ENCODE measurements at regions not wholly inside any gene's neighbourhood (a gene's known extent, or its start where the extent isn't known, plus 50 kb on each side); places are given as distances from the start of the nearest gene placed in this dataset.
"Not testable (repeated sequence)": the region's sequence is repeated elsewhere in the genome, so short reads cannot be mapped to it uniquely, and the experiment has no call there.

- Mint-ChIP-seq H3K27ac (no peak overlapping the region), H3K4me3 (no peak overlapping the region)
- no peak for DNase-seq (ENCODE audit: extremely low spot score, unreplicated experiment)
Measured at GRCh38 chr11:71131861-71132260, 120.5 kb downstream of the SHANK2 start.

GRCh38 chr11:71130106-71130505 lies 122.3 kb downstream of the SHANK2 start:
- no peak overlapping the region for H3K4me3 Mint-ChIP-seq
- H3K36me3 Mint-ChIP-seq, result peaks cover 8% of the 10 kb centered on the region
- DNase-seq (ENCODE audit: extremely low spot score, unreplicated experiment), result no peak
- no peak overlapping the region for H3K27ac Mint-ChIP-seq
- no peaks in the 10 kb centered on the region for H3K9me3 Mint-ChIP-seq
- no peaks in the 10 kb centered on the region for H3K27me3 Mint-ChIP-seq
- H3K4me1 Mint-ChIP-seq (ENCODE audit: unreplicated experiment), result peaks cover 14% of the 10 kb centered on the region
- no peak for TF ChIP-seq CTCF (conservative IDR thresholded peaks at IDR 0.05)

More at GRCh38 chr11:71131861-71132260, 120.5 kb downstream of the SHANK2 start:
- TF ChIP-seq CTCF (conservative IDR thresholded peaks at IDR 0.05), result no peak
- Mint-ChIP-seq H3K36me3 (peaks cover 6% of the 10 kb centered on the region), H3K9me3 (no peaks in the 10 kb centered on the region), H3K4me1 (ENCODE audit: unreplicated experiment) (peaks cover 14% of the 10 kb centered on the region), H3K27me3 (no peaks in the 10 kb centered on the region)

DNA sequence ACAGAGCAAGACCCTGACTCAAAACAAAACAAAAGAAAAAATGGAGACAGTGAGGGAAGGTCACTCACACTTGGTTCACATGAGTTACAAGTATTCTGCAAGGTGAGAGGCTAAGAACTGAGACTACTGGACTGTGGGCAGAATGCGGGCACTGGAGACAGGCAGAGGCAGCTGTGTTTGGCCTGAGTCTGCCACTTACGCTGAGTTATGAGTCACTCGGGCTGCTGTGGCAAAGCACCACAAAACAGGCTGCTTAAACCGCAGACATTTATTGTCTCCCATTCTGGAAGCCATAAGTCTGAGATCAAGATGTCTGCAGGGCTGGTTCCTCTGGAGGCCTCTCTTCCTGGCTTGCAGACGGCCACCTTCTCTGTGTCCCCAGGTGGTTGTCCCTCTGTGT lies 122.8 kb downstream of the SHANK2 start:
- H3K27ac Mint-ChIP-seq, result no peak overlapping the region
- no peak for DNase-seq (ENCODE audit: extremely low spot score, unreplicated experiment)
- H3K9me3 Mint-ChIP-seq, result no peaks in the 10 kb centered on the region
- peaks cover 14% of the 10 kb centered on the region for H3K4me1 Mint-ChIP-seq (ENCODE audit: unreplicated experiment)
- peaks cover 8% of the 10 kb centered on the region for H3K36me3 Mint-ChIP-seq
- no peak overlapping the region for H3K4me3 Mint-ChIP-seq
- TF ChIP-seq CTCF (conservative IDR thresholded peaks at IDR 0.05), result no peak
- H3K27me3 Mint-ChIP-seq, result no peaks in the 10 kb centered on the region

DNA sequence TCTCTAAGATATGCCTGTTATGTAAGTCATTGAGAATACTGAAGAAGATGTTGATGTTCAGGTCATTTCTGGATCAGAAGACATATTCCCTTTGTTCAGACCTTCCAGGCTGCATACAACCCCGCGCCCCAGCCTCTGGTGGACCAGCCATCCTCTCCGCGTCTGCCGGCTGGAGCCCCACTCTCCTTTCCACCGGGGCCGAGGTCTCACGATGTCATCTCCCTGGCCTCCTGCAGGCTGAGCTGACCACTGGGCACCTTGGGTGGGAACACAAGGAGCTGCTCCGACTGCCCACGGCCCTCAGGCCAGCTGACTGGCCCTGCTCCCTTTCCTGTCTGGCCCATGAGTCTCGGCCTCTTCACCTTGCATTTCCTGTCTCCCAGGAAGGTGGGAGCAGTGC lies 124.6 kb downstream of the SHANK2 start:
- H3K27me3 Mint-ChIP-seq, result no peaks in the 10 kb centered on the region
- no peak overlapping the region for H3K4me3 Mint-ChIP-seq
- no peak for DNase-seq (ENCODE audit: extremely low spot score, unreplicated experiment)
- H3K36me3 Mint-ChIP-seq, result peaks cover 23% of the 10 kb centered on the region
- TF ChIP-seq CTCF (conservative IDR thresholded peaks at IDR 0.05), result no peak
- H3K27ac Mint-ChIP-seq, result no peak overlapping the region
- peaks cover 14% of the 10 kb centered on the region for H3K4me1 Mint-ChIP-seq (ENCODE audit: unreplicated experiment)
- H3K9me3 Mint-ChIP-seq, result peaks cover 14% of the 10 kb centered on the region

- H3K27ac Mint-ChIP-seq; H3K27me3 Mint-ChIP-seq; DNase-seq (ENCODE audit: extremely low spot score, unreplicated experiment); H3K4me3 Mint-ChIP-seq; H3K4me1 Mint-ChIP-seq (ENCODE audit: unreplicated experiment): not testable (repeated sequence)
- H3K36me3 Mint-ChIP-seq, result peaks cover 23% of the 10 kb centered on the region
- peaks cover 14% of the 10 kb centered on the region for H3K9me3 Mint-ChIP-seq
Measured at GRCh38 chr11:71126401-71126800, 126.0 kb downstream of the SHANK2 start.

- Mint-ChIP-seq H3K9me3 (peaks cover 14% of the 10 kb centered on the region), H3K27ac (no peak overlapping the region), H3K4me3 (no peak overlapping the region), H3K27me3 (no peaks in the 10 kb centered on the region), H3K4me1 (ENCODE audit: unreplicated experiment) (peaks cover 8% of the 10 kb centered on the region), H3K36me3 (peaks cover 23% of the 10 kb centered on the region)
- DNase-seq (ENCODE audit: extremely low spot score, unreplicated experiment), result no peak
- TF ChIP-seq CTCF (conservative IDR thresholded peaks at IDR 0.05), result no peak
Measured at GRCh38 chr11:71125150-71125549, 127.2 kb downstream of the SHANK2 start.
